Fibroblast of villous mesenchyme (primary cell): ENCODE measurements at regions not wholly inside any gene's neighbourhood (a gene's known extent, or its start where the extent isn't known, plus 50 kb on each side); places are given as distances from the start of the nearest gene placed in this dataset.

Source experiments
- DNase-seq: peaks from one replicate; pipeline ENCODE4 v3.0.0-alpha.2; 2010; ENCODE audit warnings: low read depth
- H3K4me3 ChIP-seq: 2 replicates; pipeline ENCODE4 v1.5.1; 2011; ENCODE audit warnings: low read depth, mild to moderate bottlenecking, low read length
- TF ChIP-seq, protein P1 (sequence below): IDR thresholded peaks from 2 replicates; pipeline ENCODE4 v1.5.1; 2012; ENCODE audit warnings: low read depth, mild to moderate bottlenecking, low read length; ENCODE audit not compliant: insufficient read depth

DNA sequence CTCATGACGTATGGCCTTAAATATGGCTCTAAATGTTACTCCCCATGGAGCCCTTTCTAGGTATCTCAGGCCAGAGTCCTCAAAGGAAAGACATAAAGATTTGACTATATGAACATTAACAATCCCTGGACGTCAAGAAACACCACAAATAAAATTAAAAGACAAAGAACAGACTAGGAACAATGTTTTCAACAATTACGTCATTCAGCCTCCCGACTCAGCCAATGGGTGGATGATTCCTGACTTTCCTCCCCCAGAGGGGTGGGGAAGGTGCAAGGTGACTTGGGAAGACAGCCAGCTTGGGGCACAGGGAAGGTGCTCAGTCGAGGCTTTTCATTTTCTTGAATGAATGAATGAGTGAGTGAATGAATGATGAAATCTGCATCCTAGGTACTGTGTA lies 157.4 kb downstream of the TFAP2C start:
- TF ChIP-seq, protein P1, sequence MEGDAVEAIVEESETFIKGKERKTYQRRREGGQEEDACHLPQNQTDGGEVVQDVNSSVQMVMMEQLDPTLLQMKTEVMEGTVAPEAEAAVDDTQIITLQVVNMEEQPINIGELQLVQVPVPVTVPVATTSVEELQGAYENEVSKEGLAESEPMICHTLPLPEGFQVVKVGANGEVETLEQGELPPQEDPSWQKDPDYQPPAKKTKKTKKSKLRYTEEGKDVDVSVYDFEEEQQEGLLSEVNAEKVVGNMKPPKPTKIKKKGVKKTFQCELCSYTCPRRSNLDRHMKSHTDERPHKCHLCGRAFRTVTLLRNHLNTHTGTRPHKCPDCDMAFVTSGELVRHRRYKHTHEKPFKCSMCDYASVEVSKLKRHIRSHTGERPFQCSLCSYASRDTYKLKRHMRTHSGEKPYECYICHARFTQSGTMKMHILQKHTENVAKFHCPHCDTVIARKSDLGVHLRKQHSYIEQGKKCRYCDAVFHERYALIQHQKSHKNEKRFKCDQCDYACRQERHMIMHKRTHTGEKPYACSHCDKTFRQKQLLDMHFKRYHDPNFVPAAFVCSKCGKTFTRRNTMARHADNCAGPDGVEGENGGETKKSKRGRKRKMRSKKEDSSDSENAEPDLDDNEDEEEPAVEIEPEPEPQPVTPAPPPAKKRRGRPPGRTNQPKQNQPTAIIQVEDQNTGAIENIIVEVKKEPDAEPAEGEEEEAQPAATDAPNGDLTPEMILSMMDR, result no peak
- H3K4me3 ChIP-seq, result no peak overlapping the region
- DNase-seq, result no peak

DNA sequence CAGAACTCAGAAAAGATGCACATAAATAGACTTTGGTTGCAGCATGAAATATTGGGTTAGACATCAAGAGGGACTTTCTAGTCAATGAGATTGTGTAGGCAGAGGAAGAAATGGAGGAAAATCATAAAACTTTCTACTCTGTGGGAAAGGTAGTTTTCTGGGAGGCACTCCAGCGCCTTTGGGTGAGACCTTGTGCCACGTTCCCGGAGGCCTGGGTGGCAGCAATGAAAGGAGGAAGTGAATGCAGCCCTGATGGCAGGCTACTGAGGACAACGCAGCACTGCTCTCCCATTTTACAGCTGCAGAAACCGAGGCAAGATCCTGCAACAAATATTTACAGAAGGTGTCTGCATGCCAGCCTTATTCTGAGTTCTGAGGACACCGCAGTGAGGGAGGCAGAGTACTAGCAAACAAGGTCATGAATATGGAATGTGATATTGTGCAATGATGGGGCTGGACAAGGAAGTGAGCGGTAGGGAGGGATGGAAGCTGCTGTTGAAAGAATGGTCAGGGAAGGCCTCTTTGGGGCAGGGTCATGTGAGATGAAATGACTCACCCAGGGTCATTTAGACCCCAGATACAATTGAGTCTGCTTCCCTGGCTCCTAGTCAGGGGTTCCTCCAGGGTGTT lies 159.1 kb downstream of the TFAP2C start:
- TF ChIP-seq, protein P1, result no peak
- no peak overlapping the region for H3K4me3 ChIP-seq
- DNase-seq, result peak; percentile 98

DNA sequence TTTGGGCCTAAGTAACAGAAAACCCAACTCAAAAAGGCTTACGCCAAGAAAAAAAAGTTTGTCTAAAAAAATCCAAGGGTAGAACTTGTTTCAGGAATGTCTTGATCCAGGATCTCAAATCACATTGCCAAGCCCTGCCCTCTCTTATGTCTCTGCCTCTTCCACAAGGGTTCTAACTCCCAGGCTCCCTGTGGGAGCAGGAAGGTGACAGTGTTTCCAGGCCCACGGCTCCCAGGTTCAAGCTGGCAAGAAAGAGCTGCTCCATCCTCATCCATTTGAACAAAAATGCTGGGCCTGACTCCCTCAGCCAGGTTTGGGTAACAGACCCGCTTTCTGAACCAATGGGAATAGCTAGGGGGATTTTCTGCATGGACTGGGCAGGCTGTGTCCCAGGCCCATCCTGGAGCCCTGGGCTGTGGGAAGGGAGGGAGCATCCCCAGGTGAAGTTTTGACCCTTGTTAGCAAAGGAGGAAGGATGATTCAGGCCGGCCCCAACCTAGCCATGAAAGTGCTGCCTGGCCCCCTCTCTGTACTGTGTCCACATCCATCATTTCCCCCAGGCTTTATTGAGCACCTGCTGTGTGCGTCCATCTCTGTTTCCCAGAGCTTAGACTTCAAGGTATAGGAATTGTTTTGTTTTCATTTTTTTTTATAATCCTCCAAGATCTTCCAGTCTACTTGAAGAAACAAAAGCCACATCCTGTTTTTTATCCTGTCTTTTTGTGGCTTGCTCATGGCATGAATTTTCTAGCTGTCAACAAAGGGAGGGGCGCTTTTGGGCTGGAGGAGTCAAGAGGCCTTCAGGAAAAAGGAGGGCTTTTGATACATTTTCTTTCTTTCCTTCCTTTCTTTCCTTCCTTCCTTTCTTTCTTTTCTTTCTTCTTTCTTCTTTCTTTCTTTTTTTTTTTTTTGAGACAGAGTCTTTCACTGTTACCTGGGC lies 159.8 kb downstream of the TFAP2C start:
- TF ChIP-seq, protein P1, result no peak
- peak; percentile 73 for DNase-seq
- H3K4me3 ChIP-seq, result no peak overlapping the region

DNA sequence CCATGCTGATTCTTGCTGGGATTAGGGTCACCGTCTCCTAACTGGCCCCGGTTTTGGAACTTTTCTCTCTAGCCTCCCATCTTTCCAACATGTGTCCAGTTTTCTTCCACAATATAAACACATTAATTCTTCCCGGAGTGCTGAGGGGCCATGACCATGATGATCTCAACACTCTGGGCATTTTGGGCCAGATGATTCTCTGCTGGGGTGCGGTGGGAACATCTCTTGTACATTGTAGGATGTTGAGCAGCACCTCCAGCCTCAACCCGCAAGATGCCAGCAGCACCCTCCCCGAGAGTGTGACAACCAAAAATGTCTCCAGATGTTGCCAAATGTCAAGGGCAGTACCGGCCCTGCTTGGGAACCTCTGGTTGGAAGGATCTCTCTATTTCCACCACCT lies 164.8 kb downstream of the TFAP2C start:
- H3K4me3 ChIP-seq, result no peak overlapping the region
- TF ChIP-seq, protein P1, result no peak
- no peak for DNase-seq

DNA sequence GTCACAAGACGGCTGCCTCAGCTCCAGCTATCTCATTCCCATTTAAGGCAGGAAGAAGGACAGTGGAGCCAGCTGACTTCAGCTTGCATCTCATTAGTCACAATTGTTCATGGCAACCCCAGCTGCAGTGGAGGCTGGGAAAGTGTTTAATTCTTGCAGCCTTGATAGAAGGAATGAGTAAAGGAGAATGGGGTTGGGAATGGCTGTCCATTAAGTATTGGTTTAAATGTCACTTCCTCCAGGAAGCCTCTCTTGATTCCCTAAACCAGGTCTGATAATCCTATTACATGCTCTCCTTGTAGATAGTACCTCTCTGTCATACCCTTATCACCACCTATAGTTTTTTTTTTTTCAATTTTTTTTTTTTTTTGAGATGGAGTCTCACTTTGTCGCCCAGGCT lies 166.4 kb downstream of the TFAP2C start:
- TF ChIP-seq, protein P1, result no peak

DNA sequence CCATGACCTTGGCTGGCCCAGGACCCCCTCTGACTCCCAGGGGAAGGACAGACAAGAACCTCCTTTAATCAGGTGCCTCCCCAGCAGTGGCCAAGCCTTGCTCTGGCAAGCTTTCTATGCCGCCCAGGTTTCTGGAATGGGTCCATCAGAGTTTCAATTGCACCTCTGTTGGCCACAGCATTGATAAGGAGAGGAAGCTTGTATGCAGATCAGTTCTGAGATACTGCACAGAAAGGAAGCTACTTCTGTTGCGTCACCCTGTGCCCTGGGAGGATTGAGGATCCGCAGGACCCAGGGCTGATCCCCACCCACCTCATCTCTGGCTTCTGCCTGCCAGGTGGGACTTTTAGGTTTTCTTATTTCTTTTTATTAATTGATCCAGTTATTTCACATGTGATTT lies 167.2 kb downstream of the TFAP2C start:
- DNase-seq, result no peak
- H3K4me3 ChIP-seq, result no peak overlapping the region
- TF ChIP-seq, protein P1, result no peak

More for the DNA sequence above, 166.4 kb downstream of the TFAP2C start:
- no peak overlapping the region for H3K4me3 ChIP-seq
- DNase-seq, result no peak
